MM.1S (cell line): ENCODE measurements at regions not wholly inside any gene's neighbourhood (a gene's known extent, or its start where the extent isn't known, plus 50 kb on each side); places are given as distances from the start of the nearest gene placed in this dataset.
A peak's percentile ranks its signal among the peaks of the same experiment; 100 is the strongest.

ENCODE experiments used
- DNase-seq: peaks from one replicate; pipeline ENCODE4 v3.0.0-alpha.2; 2015
- H2AFZ ChIP-seq: fragments of 300-600 bp; sonication (generic); 2 replicates; pipeline ENCODE4 v1.6.0; 2016; ENCODE audit warnings: antibody characterized with exemption, low read length
- H3F3A ChIP-seq: fragments of 300-600 bp; sonication (generic); 2 replicates; pipeline ENCODE4 v1.6.1; 2016; ENCODE audit warnings: mild to moderate bottlenecking, antibody characterized with exemption, low read length, moderate library complexity, mixed read lengths; ENCODE audit not compliant: insufficient read depth
- H3K27ac ChIP-seq: fragments of 300-600 bp; sonication (generic); 2 replicates; pipeline ENCODE4 v1.5.1; 2016; ENCODE audit warnings: mild to moderate bottlenecking, low read length
- H3K27me3 ChIP-seq: fragments of 300-600 bp; sonication (generic); replicated peaks from 2 replicates; pipeline ENCODE4 v1.6.0; 2016; ENCODE audit warnings: low read length; ENCODE audit not compliant: insufficient read depth
- H3K36me3 ChIP-seq: fragments of 300-600 bp; sonication (generic); replicated peaks from 2 replicates; pipeline ENCODE4 v1.6.1; 2016; ENCODE audit warnings: mild to moderate bottlenecking, low read length, mixed read lengths; ENCODE audit not compliant: insufficient read depth
- H3K4me1 ChIP-seq: fragments of 300-600 bp; sonication (generic); 2 replicates; pipeline ENCODE4 v1.6.1; 2016; ENCODE audit warnings: low read length, mixed read lengths
- H3K4me2 ChIP-seq: fragments of 300-600 bp; sonication (generic); 2 replicates; pipeline ENCODE4 v1.6.0; 2016; ENCODE audit warnings: low read depth, low read length
- H3K4me3 ChIP-seq: fragments of 300-600 bp; sonication (generic); 2 replicates; pipeline ENCODE4 v1.5.1; 2016; ENCODE audit warnings: low read length, mixed read lengths
- H3K79me2 ChIP-seq: fragments of 300-600 bp; sonication (generic); 2 replicates; pipeline ENCODE4 v1.6.1; 2016; ENCODE audit warnings: mixed run types, low read length, mixed read lengths
- H3K9ac ChIP-seq: fragments of 300-600 bp; sonication (generic); 2 replicates; pipeline ENCODE4 v1.6.1; 2016; ENCODE audit warnings: low read length, mixed read lengths
- H3K9me2 ChIP-seq: fragments of 300-600 bp; sonication (generic); replicated peaks from 2 replicates; pipeline ENCODE4 v1.6.1; 2016; ENCODE audit warnings: mild to moderate bottlenecking, low read length, mixed read lengths; ENCODE audit not compliant: insufficient read depth
- H3K9me3 ChIP-seq: fragments of 300-600 bp; sonication (generic); replicated peaks from 2 replicates; pipeline ENCODE4 v1.6.1; 2016; ENCODE audit warnings: mild to moderate bottlenecking, low read length, mixed read lengths; ENCODE audit not compliant: insufficient read depth
- H4K20me1 ChIP-seq: fragments of 300-600 bp; sonication (generic); 2 replicates; pipeline ENCODE4 v1.6.1; 2016; ENCODE audit warnings: mild to moderate bottlenecking, low read length, moderate library complexity, mixed read lengths; ENCODE audit not compliant: insufficient read depth
- EZH2 ChIP-seq: fragments of 300-600 bp; sonication (generic); optimal IDR thresholded peaks from 2 replicates; pipeline ENCODE3; 2017; ENCODE audit warnings: low read depth, mild to moderate bottlenecking, antibody characterized with exemption, low read length, mixed read lengths
- EZH2phosphoT487 ChIP-seq: fragments of 300-600 bp; sonication (generic); IDR thresholded peaks from 2 replicates; pipeline ENCODE4 v1.6.1; 2018; ENCODE audit warnings: antibody characterized with exemption, low read length
- TF ChIP-seq, protein P1 (sequence below): fragments of 300-600 bp; sonication (generic); IDR thresholded peaks from 2 replicates; pipeline ENCODE4 v1.5.1; 2016; ENCODE audit warnings: antibody characterized with exemption, low read length, mixed read lengths

- Histone ChIP-seq H3K27me3 (no peaks in the 10 kb centered on the region), H2AFZ (no peak overlapping the region), H3K4me2 (no peak overlapping the region), H3K9me2 (no peaks in the 10 kb centered on the region), H4K20me1 (no peaks in the 10 kb centered on the region), H3K9ac (no peak overlapping the region), H3K4me1 (no peaks in the 10 kb centered on the region), H3K79me2 (no peaks in the 10 kb centered on the region), H3K4me3 (no peak overlapping the region), H3F3A (no peaks in the 10 kb centered on the region), H3K36me3 (no peaks in the 10 kb centered on the region), H3K27ac (no peak overlapping the region), H3K9me3 (no peaks in the 10 kb centered on the region)
- TF ChIP-seq EZH2 (no peak), EZH2phosphoT487 (no peak)
- TF ChIP-seq, protein P1, sequence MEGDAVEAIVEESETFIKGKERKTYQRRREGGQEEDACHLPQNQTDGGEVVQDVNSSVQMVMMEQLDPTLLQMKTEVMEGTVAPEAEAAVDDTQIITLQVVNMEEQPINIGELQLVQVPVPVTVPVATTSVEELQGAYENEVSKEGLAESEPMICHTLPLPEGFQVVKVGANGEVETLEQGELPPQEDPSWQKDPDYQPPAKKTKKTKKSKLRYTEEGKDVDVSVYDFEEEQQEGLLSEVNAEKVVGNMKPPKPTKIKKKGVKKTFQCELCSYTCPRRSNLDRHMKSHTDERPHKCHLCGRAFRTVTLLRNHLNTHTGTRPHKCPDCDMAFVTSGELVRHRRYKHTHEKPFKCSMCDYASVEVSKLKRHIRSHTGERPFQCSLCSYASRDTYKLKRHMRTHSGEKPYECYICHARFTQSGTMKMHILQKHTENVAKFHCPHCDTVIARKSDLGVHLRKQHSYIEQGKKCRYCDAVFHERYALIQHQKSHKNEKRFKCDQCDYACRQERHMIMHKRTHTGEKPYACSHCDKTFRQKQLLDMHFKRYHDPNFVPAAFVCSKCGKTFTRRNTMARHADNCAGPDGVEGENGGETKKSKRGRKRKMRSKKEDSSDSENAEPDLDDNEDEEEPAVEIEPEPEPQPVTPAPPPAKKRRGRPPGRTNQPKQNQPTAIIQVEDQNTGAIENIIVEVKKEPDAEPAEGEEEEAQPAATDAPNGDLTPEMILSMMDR: no peak
- DNase-seq: peak; percentile 11
Measured at GRCh38 chr2:20925265-20925889, 102.5 kb upstream of the LDAH start.

- no peak overlapping the region for H3K9ac ChIP-seq
- no peak for DNase-seq
- H3K36me3 ChIP-seq: no peaks in the 10 kb centered on the region
- H3K9me2 ChIP-seq: no peaks in the 10 kb centered on the region
- H3K9me3 ChIP-seq: no peaks in the 10 kb centered on the region
- no peak overlapping the region for H3K4me3 ChIP-seq
- no peak overlapping the region for H3K4me2 ChIP-seq
- H4K20me1 ChIP-seq: no peaks in the 10 kb centered on the region
- H3K27me3 ChIP-seq: no peaks in the 10 kb centered on the region
- no peak overlapping the region for H3K27ac ChIP-seq
- H2AFZ ChIP-seq: no peak overlapping the region
- no peaks in the 10 kb centered on the region for H3K4me1 ChIP-seq
- H3K79me2 ChIP-seq: no peaks in the 10 kb centered on the region
- TF ChIP-seq EZH2 (no peak), EZH2phosphoT487 (no peak)
- no peaks in the 10 kb centered on the region for H3F3A ChIP-seq
Measured at GRCh38 chr2:20919297-20919800, 96.4 kb upstream of the LDAH start.

GRCh38 chr2:20917719-20918572 lies 95.0 kb upstream of the LDAH start:
- no peaks in the 10 kb centered on the region for H3K27me3 ChIP-seq
- TF ChIP-seq EZH2: no peak
- TF ChIP-seq, protein P1: no peak
- TF ChIP-seq EZH2phosphoT487: no peak
- H3K4me1 ChIP-seq: no peaks in the 10 kb centered on the region
- no peaks in the 10 kb centered on the region for H3K9me3 ChIP-seq
- H3K36me3 ChIP-seq: no peaks in the 10 kb centered on the region
- H3K79me2 ChIP-seq: no peaks in the 10 kb centered on the region
- DNase-seq: no peak
- H3K4me3 ChIP-seq: no peak overlapping the region
- H3K4me2 ChIP-seq: no peak overlapping the region
- H3K9me2 ChIP-seq: no peaks in the 10 kb centered on the region
- H4K20me1 ChIP-seq: no peaks in the 10 kb centered on the region
- no peak overlapping the region for H2AFZ ChIP-seq
- no peaks in the 10 kb centered on the region for H3F3A ChIP-seq
- H3K9ac ChIP-seq: no peak overlapping the region
- no peak overlapping the region for H3K27ac ChIP-seq
